Cerebellar cortex (tissue), 1 donor: ENCODE measurements at regions not wholly inside any gene's neighbourhood (a gene's known extent, or its start where the extent isn't known, plus 50 kb on each side); places are given as distances from the start of the nearest gene placed in this dataset.
"Not testable (repeated sequence)": the region's sequence is repeated elsewhere in the genome, so short reads cannot be mapped to it uniquely, and the experiment has no call there.

ENCODE experiments used
- DNase-seq: peaks from one replicate; pipeline ENCODE4 v3.0.0-alpha.2; 2015; ENCODE audit warnings: low spot score

- no peak for DNase-seq
These were observed 525.1 kb upstream of the BRINP3 start for GRCh38 chr1:191002768-191003167.

GRCh38 chr1:191016765-191017164 is 539.1 kb upstream of the BRINP3 start:
- no peak for DNase-seq

GRCh38 chr1:191022856-191023255 is 545.2 kb upstream of the BRINP3 start:
- DNase-seq, result no peak

- DNase-seq, result no peak
These were observed 548.4 kb upstream of the BRINP3 start for GRCh38 chr1:191025896-191026642.

- no peak for DNase-seq
These were observed 549.2 kb upstream of the BRINP3 start for GRCh38 chr1:191026828-191027227.

GRCh38 chr1:191034132-191034531 is 556.5 kb upstream of the BRINP3 start:
- DNase-seq, result no peak

- no peak for DNase-seq
These were observed 565.4 kb upstream of the BRINP3 start for GRCh38 chr1:191043066-191043465.

GRCh38 chr1:191049781-191050180 is 572.1 kb upstream of the BRINP3 start:
- DNase-seq, result no peak

- no peak for DNase-seq
These were observed 575.2 kb upstream of the BRINP3 start for GRCh38 chr1:191052888-191053287.

- no peak for DNase-seq
These were observed 587.7 kb upstream of the BRINP3 start for GRCh38 chr1:191065346-191065745.

GRCh38 chr1:191065771-191066170 is 588.1 kb upstream of the BRINP3 start:
- no peak for DNase-seq

GRCh38 chr1:191074881-191075280 is 597.2 kb upstream of the BRINP3 start:
- DNase-seq, result no peak

- not testable (repeated sequence) for DNase-seq
These were observed 605.4 kb upstream of the BRINP3 start for GRCh38 chr1:191083090-191083489.

- DNase-seq, result no peak
These were observed 607.5 kb upstream of the BRINP3 start for GRCh38 chr1:191085121-191085520.

- DNase-seq, result no peak
These were observed 609.2 kb upstream of the BRINP3 start for GRCh38 chr1:191086910-191087309.

GRCh38 chr1:191096405-191096804 is 618.7 kb upstream of the BRINP3 start:
- DNase-seq, result no peak

- no peak for DNase-seq
These were observed 622.0 kb upstream of the BRINP3 start for GRCh38 chr1:191099696-191100095.

GRCh38 chr1:191101960-191102359 is 624.3 kb upstream of the BRINP3 start:
- DNase-seq, result no peak

- DNase-seq, result no peak
These were observed 648.3 kb upstream of the BRINP3 start for GRCh38 chr1:191125950-191126349.

- DNase-seq, result no peak
These were observed 657.1 kb upstream of the BRINP3 start for GRCh38 chr1:191134796-191135195.

- DNase-seq, result no peak
These were observed 662.4 kb upstream of the BRINP3 start for GRCh38 chr1:191140038-191140437.

GRCh38 chr1:191142748-191143147 is 665.1 kb upstream of the BRINP3 start:
- no peak for DNase-seq

- no peak for DNase-seq
These were observed 668.2 kb upstream of the BRINP3 start for GRCh38 chr1:191145834-191146233.

- DNase-seq, result no peak
These were observed 673.7 kb upstream of the BRINP3 start for GRCh38 chr1:191151321-191151807.
